ENCODE measurements at regions not wholly inside any gene's neighbourhood (a gene's known extent, or its start where the extent isn't known, plus 50 kb on each side); places are given as distances from the start of the nearest gene placed in this dataset.

DNA sequence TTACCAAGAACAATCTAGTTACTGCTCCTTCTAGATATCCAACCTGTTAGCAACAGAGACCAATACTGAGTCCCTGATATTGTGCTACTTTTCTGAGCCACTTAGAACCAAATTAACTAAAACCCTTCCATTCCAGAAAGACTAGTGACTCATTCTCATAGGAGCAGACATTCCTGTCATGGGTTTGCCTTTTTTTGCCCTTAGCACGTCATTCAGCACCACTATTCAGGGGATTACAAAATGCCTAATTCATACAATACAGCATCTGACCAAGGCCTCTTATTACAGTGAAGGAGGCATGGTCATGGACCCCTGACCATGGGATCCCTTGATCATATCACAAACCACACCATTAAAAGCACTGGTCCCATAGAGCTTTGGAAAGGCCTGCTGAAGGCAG is 123.8 kb upstream of the CXCL13 start:
- intact Hi-C loops (cut with DNase I; ENCODE audit: low total_unique reads), result no loop called here
- H3K9me3 ChIP-seq, result no peaks in the 10 kb centered on the region
- TF ChIP-seq, protein P1, sequence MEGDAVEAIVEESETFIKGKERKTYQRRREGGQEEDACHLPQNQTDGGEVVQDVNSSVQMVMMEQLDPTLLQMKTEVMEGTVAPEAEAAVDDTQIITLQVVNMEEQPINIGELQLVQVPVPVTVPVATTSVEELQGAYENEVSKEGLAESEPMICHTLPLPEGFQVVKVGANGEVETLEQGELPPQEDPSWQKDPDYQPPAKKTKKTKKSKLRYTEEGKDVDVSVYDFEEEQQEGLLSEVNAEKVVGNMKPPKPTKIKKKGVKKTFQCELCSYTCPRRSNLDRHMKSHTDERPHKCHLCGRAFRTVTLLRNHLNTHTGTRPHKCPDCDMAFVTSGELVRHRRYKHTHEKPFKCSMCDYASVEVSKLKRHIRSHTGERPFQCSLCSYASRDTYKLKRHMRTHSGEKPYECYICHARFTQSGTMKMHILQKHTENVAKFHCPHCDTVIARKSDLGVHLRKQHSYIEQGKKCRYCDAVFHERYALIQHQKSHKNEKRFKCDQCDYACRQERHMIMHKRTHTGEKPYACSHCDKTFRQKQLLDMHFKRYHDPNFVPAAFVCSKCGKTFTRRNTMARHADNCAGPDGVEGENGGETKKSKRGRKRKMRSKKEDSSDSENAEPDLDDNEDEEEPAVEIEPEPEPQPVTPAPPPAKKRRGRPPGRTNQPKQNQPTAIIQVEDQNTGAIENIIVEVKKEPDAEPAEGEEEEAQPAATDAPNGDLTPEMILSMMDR (IDR thresholded peaks at IDR 0.05), result no peak
- DNase-seq, result no peak
- no peaks in the 10 kb centered on the region for H3K36me3 ChIP-seq
- H3K4me3 ChIP-seq, result no peak overlapping the region
- H3K27ac ChIP-seq, result no peak overlapping the region
- H3K4me1 ChIP-seq, result peaks cover 0 to 6% (median 2%) of the 10 kb centered on the region in 4 donors
- H3K27me3 ChIP-seq, result no peaks in the 10 kb centered on the region

DNA sequence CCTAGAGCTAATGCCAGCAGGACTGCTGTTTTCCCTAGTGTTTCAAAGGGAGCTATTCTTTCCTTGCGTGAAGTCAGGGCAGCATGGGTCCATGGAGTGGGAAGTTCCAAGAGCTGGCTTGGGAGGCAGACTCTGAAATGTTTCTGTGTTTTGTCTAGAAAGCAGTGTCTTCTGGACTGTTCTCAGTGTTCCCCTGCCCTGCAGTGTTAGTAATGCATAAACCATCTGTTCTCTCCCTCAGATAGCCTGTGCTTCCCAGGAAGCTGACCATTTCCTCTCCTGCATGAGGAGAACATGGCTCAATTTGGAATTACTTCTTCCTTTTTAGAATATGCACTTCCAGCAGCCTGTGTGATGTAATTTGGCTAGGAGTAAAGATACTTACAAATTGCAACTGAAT is 116.7 kb upstream of the CXCL13 start:
- Histone ChIP-seq H3K27ac (peak overlapping the region in 1 of 2 donors; percentile 38), H3K27me3 (no peaks in the 10 kb centered on the region), H3K9me3 (no peaks in the 10 kb centered on the region), H3K4me3 (no peak overlapping the region), H3K36me3 (no peaks in the 10 kb centered on the region), H3K4me1 (peaks cover 0 to 10% (median 3%) of the 10 kb centered on the region in 4 donors)
- TF ChIP-seq, protein P1 (IDR thresholded peaks at IDR 0.05), result no peak
- DNase-seq, result no peak
- intact Hi-C loops (cut with DNase I; ENCODE audit: low total_unique reads), result no loop called here

DNA sequence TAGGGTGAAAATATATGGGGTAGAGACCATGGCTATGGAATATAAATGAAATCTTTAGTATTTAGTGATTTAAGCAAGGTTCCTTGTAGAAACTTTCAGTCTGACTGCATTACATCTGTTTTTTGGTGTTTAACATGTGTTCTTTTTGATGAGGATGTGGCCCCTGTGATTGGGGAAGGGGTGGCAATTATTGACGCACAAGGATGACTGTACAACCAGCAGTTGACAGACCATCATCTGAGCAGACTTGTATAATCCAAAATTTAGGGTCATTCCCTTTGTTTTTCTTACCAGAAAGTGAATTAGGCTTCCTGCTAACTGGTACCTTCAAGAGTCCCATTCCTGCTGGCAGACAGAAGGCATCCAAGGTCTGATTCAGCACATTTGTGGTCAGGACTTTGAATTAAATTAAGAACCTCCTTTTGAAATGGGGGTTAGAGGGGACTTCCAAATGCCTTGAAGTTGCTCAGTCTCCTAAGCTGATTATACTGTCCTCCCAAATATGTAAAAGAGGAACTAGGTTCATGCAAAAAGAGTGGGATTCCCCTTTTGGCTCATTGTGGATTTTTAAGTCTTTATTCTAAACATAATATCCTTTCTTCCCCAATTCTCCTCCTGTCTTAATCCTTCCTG is 112.4 kb upstream of the CXCL13 start:
- no peaks in the 10 kb centered on the region for H3K27me3 ChIP-seq
- intact Hi-C loops (cut with DNase I; ENCODE audit: low total_unique reads), result no loop called here
- no peak overlapping the region for H3K27ac ChIP-seq
- peaks cover 0 to 10% (median 0%) of the 10 kb centered on the region in 4 donors for H3K4me1 ChIP-seq
- no peak for DNase-seq
- no peaks in the 10 kb centered on the region for H3K9me3 ChIP-seq
- H3K4me3 ChIP-seq, result no peak overlapping the region
- TF ChIP-seq, protein P1 (IDR thresholded peaks at IDR 0.05), result no peak
- no peaks in the 10 kb centered on the region for H3K36me3 ChIP-seq

DNA sequence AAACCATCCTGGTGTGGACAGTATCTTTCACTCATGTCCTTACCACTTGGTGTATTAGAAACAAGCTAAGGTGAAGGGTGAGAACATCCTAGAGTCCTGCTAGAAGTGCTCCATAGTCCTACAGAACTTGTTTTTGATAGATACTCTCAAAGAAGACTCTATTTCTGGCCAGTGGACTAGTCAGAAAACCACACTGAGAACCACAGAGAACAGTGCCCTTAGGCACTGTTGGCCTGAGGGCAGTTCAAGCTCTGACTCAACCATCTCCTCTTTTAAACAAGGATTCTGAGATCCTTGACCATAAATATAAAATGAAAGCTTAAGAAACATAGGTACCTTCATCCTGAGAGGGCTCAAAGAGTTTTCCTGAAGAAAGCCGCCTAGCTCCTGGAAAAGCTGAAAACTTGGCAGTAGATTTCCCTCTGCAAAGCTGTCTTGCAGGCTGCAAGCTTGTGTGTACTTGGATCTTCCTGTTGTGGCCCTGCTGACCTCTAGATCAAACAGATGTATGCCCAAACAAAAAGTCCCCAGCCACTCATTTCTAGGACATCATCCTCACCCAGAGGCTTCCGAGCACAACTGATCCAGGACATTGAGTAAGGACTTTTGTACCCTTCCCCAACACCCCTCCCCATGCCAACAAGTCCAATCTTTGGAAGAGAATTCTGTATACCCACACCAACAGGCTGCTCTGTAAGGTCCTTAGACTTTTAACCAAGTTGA is 111.6 kb upstream of the CXCL13 start:
- intact Hi-C loops (cut with DNase I; ENCODE audit: low total_unique reads), result no loop called here
- Histone ChIP-seq H3K4me1 (peaks cover 0 to 5% (median 0%) of the 10 kb centered on the region in 4 donors), H3K9me3 (no peaks in the 10 kb centered on the region), H3K27me3 (no peaks in the 10 kb centered on the region), H3K36me3 (no peaks in the 10 kb centered on the region), H3K4me3 (no peak overlapping the region), H3K27ac (no peak overlapping the region)
- no peak for DNase-seq
- TF ChIP-seq, protein P1 (IDR thresholded peaks at IDR 0.05), result no peak

DNA sequence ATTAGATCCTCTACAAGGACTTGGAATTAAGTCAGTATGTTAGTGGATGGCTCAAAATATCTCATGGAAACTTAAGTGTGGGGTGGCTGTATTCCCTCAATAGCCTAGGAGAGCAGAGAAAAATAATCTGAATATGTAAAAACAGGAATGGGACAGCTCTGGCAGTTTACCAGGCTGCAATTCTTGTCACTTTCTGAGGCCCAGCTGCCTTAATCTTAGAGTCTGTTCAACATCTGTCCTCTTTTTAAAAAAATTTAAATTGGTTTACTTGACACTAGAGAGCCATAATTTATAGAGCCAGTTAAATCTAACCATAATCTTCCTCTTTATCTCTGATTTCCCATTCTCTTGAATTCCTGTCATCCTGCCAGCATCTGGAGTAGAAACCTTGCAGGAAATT is 109.2 kb upstream of the CXCL13 start:
- H3K4me3 ChIP-seq, result no peak overlapping the region
- intact Hi-C loops (cut with DNase I; ENCODE audit: low total_unique reads), result no loop called here
- TF ChIP-seq, protein P1 (IDR thresholded peaks at IDR 0.05), result no peak
- H3K9me3 ChIP-seq, result no peaks in the 10 kb centered on the region
- no peak for DNase-seq
- H3K36me3 ChIP-seq, result no peaks in the 10 kb centered on the region
- H3K4me1 ChIP-seq, result no peaks in the 10 kb centered on the region
- no peak overlapping the region for H3K27ac ChIP-seq
- H3K27me3 ChIP-seq, result no peaks in the 10 kb centered on the region

Data from tibial artery (tissue), 4 donors.